EL (cell line): ENCODE measurements at regions not wholly inside any gene's neighbourhood (a gene's known extent, or its start where the extent isn't known, plus 50 kb on each side); places are given as distances from the start of the nearest gene placed in this dataset.
"Not testable (repeated sequence)": the region's sequence is repeated elsewhere in the genome, so short reads cannot be mapped to it uniquely, and the experiment has no call there.

ENCODE experiments used
- DNase-seq: peaks from one replicate; pipeline ENCODE4 v3.0.0-alpha.2; 2016

- no peak for DNase-seq
Observed at GRCh38 chr16:59683709-59684108, 949.6 kb upstream of the GOT2 start.

GRCh38 chr16:59665618-59666220, 931.6 kb upstream of the GOT2 start:
- no peak for DNase-seq

GRCh38 chr16:59658572-59658971, 924.5 kb upstream of the GOT2 start:
- no peak for DNase-seq

- DNase-seq, result no peak
Observed at GRCh38 chr16:59655031-59655430, 920.9 kb upstream of the GOT2 start.

- DNase-seq, result no peak
Observed at GRCh38 chr16:59654455-59654854, 920.3 kb upstream of the GOT2 start.

- DNase-seq, result no peak
Observed at GRCh38 chr16:59651662-59652061, 917.5 kb upstream of the GOT2 start.

GRCh38 chr16:59645194-59645593, 911.1 kb upstream of the GOT2 start:
- DNase-seq, result no peak

GRCh38 chr16:59635674-59636073, 901.6 kb upstream of the GOT2 start:
- DNase-seq, result peak; percentile 94

- DNase-seq, result peak; percentile 48
Observed at GRCh38 chr16:59634951-59635350, 900.8 kb upstream of the GOT2 start.

- DNase-seq, result peak; percentile 88
Observed at GRCh38 chr16:59634004-59634579, 900.0 kb upstream of the GOT2 start.

- DNase-seq, result peak; percentile 94
Observed at GRCh38 chr16:59632276-59632855, 898.2 kb upstream of the GOT2 start.

- DNase-seq, result not testable (repeated sequence)
Observed at GRCh38 chr16:59624381-59624780, 890.3 kb upstream of the GOT2 start.

- no peak for DNase-seq
Observed at GRCh38 chr16:59614466-59615240, 880.5 kb upstream of the GOT2 start.

GRCh38 chr16:59612910-59613620, 878.9 kb upstream of the GOT2 start:
- DNase-seq, result not testable (repeated sequence)

- DNase-seq, result no peak
Observed at GRCh38 chr16:59612094-59612493, 878.0 kb upstream of the GOT2 start.

GRCh38 chr16:59611556-59611955, 877.4 kb upstream of the GOT2 start:
- DNase-seq, result no peak

GRCh38 chr16:59605706-59606105, 871.6 kb upstream of the GOT2 start:
- no peak for DNase-seq

- DNase-seq, result peak; percentile 71
Observed at GRCh38 chr16:59604354-59604753, 870.2 kb upstream of the GOT2 start.

- no peak for DNase-seq
Observed at GRCh38 chr16:59601452-59601851, 867.3 kb upstream of the GOT2 start.

GRCh38 chr16:59597269-59597668, 863.2 kb upstream of the GOT2 start:
- DNase-seq, result peak; percentile 54

- DNase-seq, result no peak
Observed at GRCh38 chr16:59596693-59597092, 862.6 kb upstream of the GOT2 start.

- peak; percentile 91 for DNase-seq
Observed at GRCh38 chr16:59593194-59593661, 859.1 kb upstream of the GOT2 start.

- peak; percentile 53 for DNase-seq
Observed at GRCh38 chr16:59591480-59591879, 857.4 kb upstream of the GOT2 start.
